ENCODE measurements at regions not wholly inside any gene's neighbourhood (a gene's known extent, or its start where the extent isn't known, plus 50 kb on each side); places are given as distances from the start of the nearest gene placed in this dataset.

- Histone ChIP-seq H2AK5ac (ENCODE audit: low read depth, low read length) (no peak overlapping the region), H3K27me3 (ENCODE audit: control insufficient read depth, insufficient read depth, low read length) (no peaks in the 10 kb centered on the region), H3K36me3 (ENCODE audit: control insufficient read depth, insufficient read depth, low read length) (no peaks in the 10 kb centered on the region), H3K27ac (ENCODE audit: insufficient read depth, low read length) (no peak overlapping the region), H3K23ac (ENCODE audit: low read depth, low read length) (no peak overlapping the region), H3K9me3 (ENCODE audit: control insufficient read depth, insufficient read depth, low read length) (no peaks in the 10 kb centered on the region), H3K4ac (ENCODE audit: low read depth, low read length) (no peak overlapping the region), H3K18ac (ENCODE audit: low read depth, low read length) (no peak overlapping the region), H3K14ac (replicated peaks; ENCODE audit: low read depth, low read length) (no peak overlapping the region), H3K4me2 (ENCODE audit: low read depth, low read length) (no peak overlapping the region), H4K5ac (ENCODE audit: low read depth, low read length) (no peak overlapping the region), H4K8ac (ENCODE audit: low read depth in 2 of 2, low read length in 2 of 2) (no peak overlapping the region), H2BK15ac (ENCODE audit: low read depth, low read length) (no peak overlapping the region), H3K4me1 (ENCODE audit: control insufficient read depth, insufficient read depth, low read length) (no peaks in the 10 kb centered on the region), H2BK20ac (ENCODE audit: low read depth, low read length) (no peak overlapping the region), H2AFZ (replicated peaks; ENCODE audit: low read length, poor library complexity) (no peak overlapping the region), H4K20me1 (ENCODE audit: insufficient read depth, low read length) (no peaks in the 10 kb centered on the region), H3K9me1 (ENCODE audit: insufficient read depth, low read length) (no peaks in the 10 kb centered on the region), H2AK9ac (replicated peaks; ENCODE audit: low read depth, low read length, poor library complexity) (no peak overlapping the region), H3K4me3 (ENCODE audit: insufficient read depth, low read depth, low read length) (no peak overlapping the region), H2BK120ac (ENCODE audit: low read depth, low read length) (no peak overlapping the region), H4K91ac (ENCODE audit: insufficient read depth, low read depth, low read length) (no peak overlapping the region), H3K9ac (ENCODE audit: low read depth, low read length) (no peak overlapping the region), H2BK5ac (ENCODE audit: low read depth, low read length, poor library complexity, severe bottlenecking) (no peak overlapping the region), H3K79me1 (ENCODE audit: low read depth in 1 of 2, low read length in 2 of 2) (no peaks in the 10 kb centered on the region), H3K56ac (ENCODE audit: extremely low read depth, insufficient read depth, low read length) (no peak overlapping the region)
- intact Hi-C loops (cut with micrococcal nuclease) (loop anchor here (10.0 kb wide), 1 partner anchor 597 kb away; no protein-coding TSS in a partner anchor), in situ Hi-C loops (cut with MboI; ENCODE audit: low sequenced_read_pairs) (no loop called here), dilution Hi-C loops (cut with HindIII; ENCODE audit: low sequenced_read_pairs, unreplicated experiment) (no loop called here)
- ChIA-PET CTCF (no interaction called here), POLR2A (ENCODE audit: unreplicated experiment) (no interaction called here)
- WGBS, 2 experiments (ENCODE audit: extremely low coverage in 2 of 2, insufficient read length in 1 of 2): no CpG with 5 or more reads among the region's 1 CpG
- no TSS peak for BruUV-seq (replicated peaks)
- DNase-seq (no peak), ATAC-seq (ENCODE audit: low read depth) (no peak)
- TF ChIP-seq FOS (IDR thresholded peaks at IDR 0.05; ENCODE audit: low read depth, low read length) (no peak), MAFK (IDR thresholded peaks at IDR 0.05; ENCODE audit: low read depth, low read length) (no peak), RCOR1 (IDR thresholded peaks at IDR 0.05; ENCODE audit: insufficient replicate concordance, low read length) (no peak)
- TF ChIP-seq, protein P1, sequence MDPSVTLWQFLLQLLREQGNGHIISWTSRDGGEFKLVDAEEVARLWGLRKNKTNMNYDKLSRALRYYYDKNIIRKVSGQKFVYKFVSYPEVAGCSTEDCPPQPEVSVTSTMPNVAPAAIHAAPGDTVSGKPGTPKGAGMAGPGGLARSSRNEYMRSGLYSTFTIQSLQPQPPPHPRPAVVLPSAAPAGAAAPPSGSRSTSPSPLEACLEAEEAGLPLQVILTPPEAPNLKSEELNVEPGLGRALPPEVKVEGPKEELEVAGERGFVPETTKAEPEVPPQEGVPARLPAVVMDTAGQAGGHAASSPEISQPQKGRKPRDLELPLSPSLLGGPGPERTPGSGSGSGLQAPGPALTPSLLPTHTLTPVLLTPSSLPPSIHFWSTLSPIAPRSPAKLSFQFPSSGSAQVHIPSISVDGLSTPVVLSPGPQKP (IDR thresholded peaks at IDR 0.05; ENCODE audit: borderline replicate concordance, low read depth, low read length): no peak
Measured at GRCh38 chr5:97377582-97377981, 194.5 kb upstream of the RIOK2 start.
